ENCODE measurements at regions not wholly inside any gene's neighbourhood (a gene's known extent, or its start where the extent isn't known, plus 50 kb on each side); places are given as distances from the start of the nearest gene placed in this dataset.
A peak's percentile ranks its signal among the peaks of the same experiment; 100 is the strongest.

GRCh38 chr6:69589626-69590025 is 207.2 kb downstream of the LMBRD1 start:
- ChIA-PET CTCF (no interaction called here), POLR2A (no interaction called here)
- Mint-ChIP-seq H3K4me3 (no peak overlapping the region), H3K27ac (no peak overlapping the region), H3K36me3 (no peaks in the 10 kb centered on the region), H3K4me1 (peaks cover 9 to 12% (median 12%) of the 10 kb centered on the region in 3 donors), H3K9me3 (peaks cover 0 to 2% (median 0%) of the 10 kb centered on the region in 5 donors), H3K27me3 (peaks cover 0 to 3% of the 10 kb centered on the region in 2 donors)
- Histone ChIP-seq H3K4me3 (ENCODE audit: low read length) (no peak overlapping the region), H3K9me3 (ENCODE audit: low read length) (no peaks in the 10 kb centered on the region), H3K27me3 (ENCODE audit: insufficient read depth, low read length, poor library complexity, severe bottlenecking) (no peaks in the 10 kb centered on the region), H3K4me1 (ENCODE audit: insufficient read depth, low read length) (peaks cover 6% of the 10 kb centered on the region), H3K27ac (ENCODE audit: low read depth, low read length) (no peak overlapping the region), H3K36me3 (ENCODE audit: insufficient read depth, low read length) (no peaks in the 10 kb centered on the region)
- DNase-seq, result no peak

GRCh38 chr6:69584913-69585729 is 211.7 kb downstream of the LMBRD1 start:
- Histone ChIP-seq H3K4me1 (ENCODE audit: insufficient read depth, low read length) (peaks cover 8% of the 10 kb centered on the region), H3K36me3 (ENCODE audit: insufficient read depth, low read length) (no peaks in the 10 kb centered on the region), H3K27me3 (ENCODE audit: insufficient read depth, low read length, poor library complexity, severe bottlenecking) (no peaks in the 10 kb centered on the region), H3K4me3 (ENCODE audit: low read length) (no peak overlapping the region), H3K27ac (ENCODE audit: low read depth, low read length) (no peak overlapping the region), H3K9me3 (ENCODE audit: low read length) (no peaks in the 10 kb centered on the region)
- H3K4me1 Mint-ChIP-seq, result peaks cover 16 to 23% (median 19%) of the 10 kb centered on the region in 3 donors
- H3K9me3 Mint-ChIP-seq, result peaks cover 0 to 3% (median 0%) of the 10 kb centered on the region in 5 donors
- no peaks in the 10 kb centered on the region for H3K36me3 Mint-ChIP-seq
- DNase-seq, result no peak
- peaks cover 0 to 3% of the 10 kb centered on the region in 2 donors for H3K27me3 Mint-ChIP-seq
- no peak overlapping the region for H3K27ac Mint-ChIP-seq
- CTCF ChIA-PET, result no interaction called here
- peak overlapping the region in 1 of 7 donors; percentile 23 for H3K4me3 Mint-ChIP-seq
- POLR2A ChIA-PET, result no interaction called here

- Histone ChIP-seq H3K9me3 (ENCODE audit: low read length) (no peaks in the 10 kb centered on the region), H3K36me3 (ENCODE audit: insufficient read depth, low read length) (no peaks in the 10 kb centered on the region), H3K27me3 (ENCODE audit: insufficient read depth, low read length, poor library complexity, severe bottlenecking) (no peaks in the 10 kb centered on the region), H3K4me3 (ENCODE audit: low read length) (no peak overlapping the region), H3K27ac (ENCODE audit: low read depth, low read length) (no peak overlapping the region), H3K4me1 (ENCODE audit: insufficient read depth, low read length) (peaks cover 8% of the 10 kb centered on the region)
- CTCF ChIA-PET, result no interaction called here
- POLR2A ChIA-PET, result no interaction called here
- H3K4me3 Mint-ChIP-seq, result no peak overlapping the region
- H3K4me1 Mint-ChIP-seq, result peaks cover 16 to 23% (median 19%) of the 10 kb centered on the region in 3 donors
- no peak overlapping the region for H3K27ac Mint-ChIP-seq
- DNase-seq, result no peak
- H3K27me3 Mint-ChIP-seq, result peaks cover 0 to 3% of the 10 kb centered on the region in 2 donors
- peaks cover 0 to 3% (median 0%) of the 10 kb centered on the region in 5 donors for H3K9me3 Mint-ChIP-seq
- no peaks in the 10 kb centered on the region for H3K36me3 Mint-ChIP-seq
Observed at GRCh38 chr6:69584536-69584912, 212.3 kb downstream of the LMBRD1 start.

- no peak for DNase-seq
- Histone ChIP-seq H3K4me1 (ENCODE audit: insufficient read depth, low read length) (peaks cover 8% of the 10 kb centered on the region), H3K27me3 (ENCODE audit: insufficient read depth, low read length, poor library complexity, severe bottlenecking) (no peaks in the 10 kb centered on the region), H3K9me3 (ENCODE audit: low read length) (no peaks in the 10 kb centered on the region), H3K27ac (ENCODE audit: low read depth, low read length) (no peak overlapping the region), H3K36me3 (ENCODE audit: insufficient read depth, low read length) (no peaks in the 10 kb centered on the region), H3K4me3 (ENCODE audit: low read length) (no peak overlapping the region)
- Mint-ChIP-seq H3K36me3 (no peaks in the 10 kb centered on the region), H3K27me3 (no peaks in the 10 kb centered on the region), H3K4me3 (no peak overlapping the region), H3K4me1 (peaks cover 16 to 23% (median 19%) of the 10 kb centered on the region in 3 donors), H3K27ac (no peak overlapping the region), H3K9me3 (peaks cover 0 to 5% (median 0%) of the 10 kb centered on the region in 5 donors)
- ChIA-PET CTCF (no interaction called here), POLR2A (no interaction called here)
Observed at GRCh38 chr6:69581581-69581980, 215.2 kb downstream of the LMBRD1 start.

DNA sequence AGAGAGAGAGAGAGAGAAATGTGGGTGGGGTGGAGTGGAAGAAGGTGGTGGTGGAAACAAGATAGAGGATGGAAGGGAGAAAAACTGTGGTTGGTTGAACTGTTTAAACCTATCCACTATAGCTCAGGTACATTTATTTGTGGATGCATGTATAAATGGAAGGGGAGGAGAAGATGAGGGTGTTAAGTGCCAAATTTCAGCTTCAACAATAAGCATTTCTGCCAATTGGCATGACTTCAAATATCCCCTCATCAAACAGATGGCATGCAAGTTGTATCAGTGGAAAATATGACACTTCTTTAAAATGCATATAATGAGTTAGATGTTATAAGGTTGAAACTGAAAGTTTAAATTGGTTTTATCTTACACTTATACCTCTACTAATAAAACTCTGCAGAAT is 216.1 kb downstream of the LMBRD1 start:
- H3K4me3 Mint-ChIP-seq, result no peak overlapping the region
- peaks cover 15 to 22% (median 18%) of the 10 kb centered on the region in 3 donors for H3K4me1 Mint-ChIP-seq
- Histone ChIP-seq H3K9me3 (ENCODE audit: low read length) (no peaks in the 10 kb centered on the region), H3K4me3 (ENCODE audit: low read length) (no peak overlapping the region), H3K4me1 (ENCODE audit: insufficient read depth, low read length) (peaks cover 8% of the 10 kb centered on the region), H3K36me3 (ENCODE audit: insufficient read depth, low read length) (no peaks in the 10 kb centered on the region), H3K27me3 (ENCODE audit: insufficient read depth, low read length, poor library complexity, severe bottlenecking) (no peaks in the 10 kb centered on the region), H3K27ac (ENCODE audit: low read depth, low read length) (no peak overlapping the region)
- peaks cover 0 to 5% (median 0%) of the 10 kb centered on the region in 5 donors for H3K9me3 Mint-ChIP-seq
- H3K27ac Mint-ChIP-seq, result no peak overlapping the region
- ChIA-PET POLR2A (no interaction called here), CTCF (no interaction called here)
- H3K27me3 Mint-ChIP-seq, result no peaks in the 10 kb centered on the region
- no peaks in the 10 kb centered on the region for H3K36me3 Mint-ChIP-seq
- DNase-seq, result no peak

DNA sequence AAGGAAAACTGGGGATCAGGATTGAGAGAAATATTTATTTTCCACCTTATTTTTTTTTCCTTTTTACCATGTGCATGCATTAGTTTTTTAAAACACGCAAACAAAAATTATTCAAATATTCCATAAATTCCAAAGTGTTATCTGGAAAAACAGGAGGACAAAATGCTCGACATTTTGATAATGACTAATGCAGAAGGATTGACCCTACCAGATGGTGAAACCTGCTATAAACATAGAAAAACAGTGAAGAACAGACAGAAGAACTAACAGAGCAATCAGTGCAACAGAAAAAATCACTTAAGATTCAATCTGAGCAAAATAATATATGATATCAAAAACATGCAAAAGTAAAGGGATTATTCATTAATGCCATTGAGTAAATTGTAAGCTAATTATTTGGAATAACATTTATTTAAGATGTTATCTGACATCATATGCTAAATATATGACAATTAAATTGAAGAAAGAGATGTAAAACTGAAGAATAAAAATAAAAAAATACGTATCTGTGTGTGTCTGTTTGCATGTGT is 218.4 kb downstream of the LMBRD1 start:
- H3K27ac Mint-ChIP-seq, result no peak overlapping the region

GRCh38 chr6:69571234-69571633 is 225.6 kb downstream of the LMBRD1 start:
- ChIA-PET POLR2A (no interaction called here), CTCF (no interaction called here)
- Mint-ChIP-seq H3K36me3 (no peaks in the 10 kb centered on the region), H3K9me3 (peaks cover 0 to 3% (median 0%) of the 10 kb centered on the region in 5 donors), H3K4me3 (no peak overlapping the region), H3K27ac (no peak overlapping the region), H3K4me1 (no peaks in the 10 kb centered on the region), H3K27me3 (peaks cover 3 to 9% of the 10 kb centered on the region in 2 donors)
- H3K9me3 ChIP-seq (ENCODE audit: low read length), result no peaks in the 10 kb centered on the region
- no peaks in the 10 kb centered on the region for H3K27me3 ChIP-seq (ENCODE audit: insufficient read depth, low read length, poor library complexity, severe bottlenecking)
- H3K4me1 ChIP-seq (ENCODE audit: insufficient read depth, low read length), result no peaks in the 10 kb centered on the region
- no peak for DNase-seq
- no peaks in the 10 kb centered on the region for H3K36me3 ChIP-seq (ENCODE audit: insufficient read depth, low read length)
- H3K4me3 ChIP-seq (ENCODE audit: low read length), result no peak overlapping the region
- H3K27ac ChIP-seq (ENCODE audit: low read depth, low read length), result no peak overlapping the region

More for the DNA sequence above, 218.4 kb downstream of the LMBRD1 start:
- Histone ChIP-seq H3K27me3 (ENCODE audit: insufficient read depth, low read length, poor library complexity, severe bottlenecking) (no peaks in the 10 kb centered on the region), H3K27ac (ENCODE audit: low read depth, low read length) (no peak overlapping the region), H3K9me3 (ENCODE audit: low read length) (no peaks in the 10 kb centered on the region), H3K4me3 (ENCODE audit: low read length) (no peak overlapping the region), H3K36me3 (ENCODE audit: insufficient read depth, low read length) (no peaks in the 10 kb centered on the region), H3K4me1 (ENCODE audit: insufficient read depth, low read length) (no peaks in the 10 kb centered on the region)
- no peaks in the 10 kb centered on the region for H3K4me1 Mint-ChIP-seq
- DNase-seq, result no peak
- CTCF ChIA-PET, result no interaction called here
- no peaks in the 10 kb centered on the region for H3K36me3 Mint-ChIP-seq
- POLR2A ChIA-PET, result no interaction called here
- H3K4me3 Mint-ChIP-seq, result no peak overlapping the region
- peaks cover 0 to 5% (median 0%) of the 10 kb centered on the region in 5 donors for H3K9me3 Mint-ChIP-seq
- peaks cover 0 to 4% of the 10 kb centered on the region in 2 donors for H3K27me3 Mint-ChIP-seq

- peaks cover 6 to 9% of the 10 kb centered on the region in 2 donors for H3K27me3 Mint-ChIP-seq
- H3K27me3 ChIP-seq (ENCODE audit: insufficient read depth, low read length, poor library complexity, severe bottlenecking), result no peaks in the 10 kb centered on the region
- H3K4me3 ChIP-seq (ENCODE audit: low read length), result no peak overlapping the region
- ChIA-PET CTCF (no interaction called here), POLR2A (no interaction called here)
- no peaks in the 10 kb centered on the region for H3K36me3 Mint-ChIP-seq
- H3K4me3 Mint-ChIP-seq, result no peak overlapping the region
- no peaks in the 10 kb centered on the region for H3K4me1 Mint-ChIP-seq
- peaks cover 0 to 4% (median under 1%) of the 10 kb centered on the region in 5 donors for H3K9me3 Mint-ChIP-seq
- H3K36me3 ChIP-seq (ENCODE audit: insufficient read depth, low read length), result no peaks in the 10 kb centered on the region
- no peaks in the 10 kb centered on the region for H3K4me1 ChIP-seq (ENCODE audit: insufficient read depth, low read length)
- no peak overlapping the region for H3K27ac Mint-ChIP-seq
- H3K27ac ChIP-seq (ENCODE audit: low read depth, low read length), result no peak overlapping the region
- no peaks in the 10 kb centered on the region for H3K9me3 ChIP-seq (ENCODE audit: low read length)
- DNase-seq, result no peak
Observed at GRCh38 chr6:69570106-69570505, 226.7 kb downstream of the LMBRD1 start.

All from CD8-positive, alpha-beta memory T cell (primary cell).